ENCODE measurements at regions not wholly inside any gene's neighbourhood (a gene's known extent, or its start where the extent isn't known, plus 50 kb on each side); places are given as distances from the start of the nearest gene placed in this dataset.

DNA sequence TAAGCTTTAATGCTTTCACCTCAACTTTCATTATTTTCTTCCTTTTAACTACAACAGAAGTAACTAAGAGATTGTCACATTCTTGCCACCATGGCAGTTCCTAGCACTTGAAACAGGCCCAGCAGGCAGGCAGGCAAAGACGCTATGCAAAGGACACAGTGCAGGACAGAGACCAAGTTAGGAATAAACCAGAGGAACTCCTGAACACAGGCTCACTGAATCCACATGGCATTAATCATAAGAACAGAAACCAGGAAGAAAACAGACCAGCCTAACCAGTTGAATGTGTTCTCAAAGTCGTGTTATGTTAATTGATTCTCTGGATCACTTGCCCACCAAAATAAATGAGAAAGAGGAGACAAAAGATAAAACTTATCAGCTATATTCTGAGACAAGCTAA, 397.6 kb downstream of the TBL1XR1 start:
- H3K4me3 ChIP-seq: no peak overlapping the region
- TF ChIP-seq POLR2A (IDR thresholded peaks at IDR 0.05) (no peak), CTCF (IDR thresholded peaks at IDR 0.05) (no peak)
- H3K27ac ChIP-seq: no peak overlapping the region
- H3K36me3 ChIP-seq: no peaks in the 10 kb centered on the region
- no peaks in the 10 kb centered on the region for H3K27me3 ChIP-seq
- no peak for DNase-seq
- no peaks in the 10 kb centered on the region for H3K4me1 ChIP-seq
- H3K9me3 ChIP-seq: no peaks in the 10 kb centered on the region

GRCh38 chr3:176798680-176799079, 398.6 kb downstream of the TBL1XR1 start:
- H3K4me3 ChIP-seq: no peak overlapping the region
- no peaks in the 10 kb centered on the region for H3K36me3 ChIP-seq
- no peak for TF ChIP-seq CTCF (IDR thresholded peaks at IDR 0.05)
- no peak for TF ChIP-seq POLR2A (IDR thresholded peaks at IDR 0.05)
- no peaks in the 10 kb centered on the region for H3K4me1 ChIP-seq
- DNase-seq: no peak
- no peaks in the 10 kb centered on the region for H3K27me3 ChIP-seq
- no peaks in the 10 kb centered on the region for H3K9me3 ChIP-seq
- no peak overlapping the region for H3K27ac ChIP-seq

- Histone ChIP-seq H3K9me3 (no peaks in the 10 kb centered on the region), H3K4me1 (no peaks in the 10 kb centered on the region), H3K36me3 (no peaks in the 10 kb centered on the region), H3K4me3 (no peak overlapping the region), H3K27me3 (no peaks in the 10 kb centered on the region), H3K27ac (no peak overlapping the region)
- no peak for DNase-seq
- TF ChIP-seq POLR2A (IDR thresholded peaks at IDR 0.05) (no peak), CTCF (IDR thresholded peaks at IDR 0.05) (no peak)
Observed at GRCh38 chr3:176796371-176796770, 400.9 kb downstream of the TBL1XR1 start.

GRCh38 chr3:176795891-176796290, 401.4 kb downstream of the TBL1XR1 start:
- Histone ChIP-seq H3K27me3 (no peaks in the 10 kb centered on the region), H3K4me3 (no peak overlapping the region), H3K27ac (no peak overlapping the region), H3K4me1 (no peaks in the 10 kb centered on the region), H3K9me3 (no peaks in the 10 kb centered on the region), H3K36me3 (no peaks in the 10 kb centered on the region)
- DNase-seq: no peak
- TF ChIP-seq CTCF (IDR thresholded peaks at IDR 0.05) (no peak), POLR2A (IDR thresholded peaks at IDR 0.05) (no peak)

GRCh38 chr3:176794406-176794805, 402.9 kb downstream of the TBL1XR1 start:
- H3K36me3 ChIP-seq: no peaks in the 10 kb centered on the region
- H3K27ac ChIP-seq: no peak overlapping the region
- no peaks in the 10 kb centered on the region for H3K4me1 ChIP-seq
- H3K4me3 ChIP-seq: no peak overlapping the region
- no peaks in the 10 kb centered on the region for H3K9me3 ChIP-seq
- TF ChIP-seq CTCF (IDR thresholded peaks at IDR 0.05): no peak
- TF ChIP-seq POLR2A (IDR thresholded peaks at IDR 0.05): no peak
- no peaks in the 10 kb centered on the region for H3K27me3 ChIP-seq
- no peak for DNase-seq

- no peaks in the 10 kb centered on the region for H3K27me3 ChIP-seq
- H3K36me3 ChIP-seq: no peaks in the 10 kb centered on the region
- TF ChIP-seq POLR2A (IDR thresholded peaks at IDR 0.05): no peak
- TF ChIP-seq CTCF (IDR thresholded peaks at IDR 0.05): no peak
- DNase-seq: no peak
- no peaks in the 10 kb centered on the region for H3K9me3 ChIP-seq
- no peak overlapping the region for H3K27ac ChIP-seq
- H3K4me3 ChIP-seq: no peak overlapping the region
- H3K4me1 ChIP-seq: no peaks in the 10 kb centered on the region
Observed at GRCh38 chr3:176789947-176790346, 407.3 kb downstream of the TBL1XR1 start.

Measured in Peyer's patch (tissue), 4 donors.